GM21576 (cell line): ENCODE measurements at regions not wholly inside any gene's neighbourhood (a gene's known extent, or its start where the extent isn't known, plus 50 kb on each side); places are given as distances from the start of the nearest gene placed in this dataset.
A peak's percentile ranks its signal among the peaks of the same experiment; 100 is the strongest.
"Not testable (repeated sequence)": the region's sequence is repeated elsewhere in the genome, so short reads cannot be mapped to it uniquely, and the experiment has no call there.

Experiments used
- ATAC-seq: cut with Tn5 transposase; IDR thresholded peaks from one replicate; pipeline ENCODE4 v1.9.1; 2021; ENCODE audit warnings: mild to moderate bottlenecking, moderate library complexity; ENCODE audit not compliant: unreplicated experiment

DNA sequence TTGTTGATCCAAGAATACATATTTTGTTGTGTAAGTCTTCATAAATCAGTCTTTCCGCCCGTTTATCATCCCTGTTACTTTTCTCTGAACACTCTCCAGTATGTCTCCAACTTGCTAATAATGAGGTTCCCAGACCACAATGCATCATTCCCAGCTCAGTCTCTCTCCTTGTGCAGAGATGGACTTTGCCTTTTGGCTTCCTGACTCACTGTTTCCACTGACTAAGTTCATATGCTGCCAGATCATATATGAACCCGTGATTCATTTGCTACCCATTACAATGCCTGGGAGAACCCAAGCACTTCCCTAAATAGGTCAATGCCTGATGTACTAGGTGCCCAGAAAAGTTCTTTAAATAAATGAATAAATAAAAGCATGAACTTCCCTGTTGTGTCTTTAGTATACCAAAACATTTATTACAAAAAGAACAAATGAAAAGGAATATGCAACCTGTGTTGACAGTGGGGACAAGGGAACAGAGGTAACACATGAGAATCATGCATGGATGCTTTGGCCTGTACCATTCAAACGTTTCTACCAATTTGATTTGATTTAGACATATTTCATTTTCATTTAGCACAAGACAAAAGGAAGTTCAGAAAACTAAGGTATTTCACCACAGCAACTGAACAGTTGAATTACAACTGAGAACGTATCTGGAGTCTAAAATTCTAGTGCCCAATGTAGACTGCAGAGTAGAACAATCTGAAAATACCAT lies 215.4 kb upstream of the HNRNPA3 start:
- ATAC-seq: no peak

DNA sequence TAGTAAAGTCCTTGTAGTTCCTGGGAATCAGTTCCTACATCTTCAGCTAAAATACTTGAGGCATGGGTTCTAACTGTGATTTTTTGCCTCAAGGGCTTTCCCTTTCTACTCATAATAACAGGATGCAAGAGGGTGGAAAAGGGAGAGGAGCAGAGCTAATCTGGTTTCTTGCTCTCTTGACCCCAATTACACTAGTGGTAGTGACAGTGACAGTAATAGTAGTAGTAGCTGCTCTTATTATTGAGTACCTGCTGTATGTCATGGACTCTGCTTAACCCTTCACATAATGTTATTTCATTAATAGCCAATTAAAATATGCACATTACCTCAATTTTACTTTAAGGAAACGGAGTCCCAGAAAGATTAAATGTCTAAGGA lies 214.8 kb upstream of the HNRNPA3 start:
- ATAC-seq: no peak

DNA sequence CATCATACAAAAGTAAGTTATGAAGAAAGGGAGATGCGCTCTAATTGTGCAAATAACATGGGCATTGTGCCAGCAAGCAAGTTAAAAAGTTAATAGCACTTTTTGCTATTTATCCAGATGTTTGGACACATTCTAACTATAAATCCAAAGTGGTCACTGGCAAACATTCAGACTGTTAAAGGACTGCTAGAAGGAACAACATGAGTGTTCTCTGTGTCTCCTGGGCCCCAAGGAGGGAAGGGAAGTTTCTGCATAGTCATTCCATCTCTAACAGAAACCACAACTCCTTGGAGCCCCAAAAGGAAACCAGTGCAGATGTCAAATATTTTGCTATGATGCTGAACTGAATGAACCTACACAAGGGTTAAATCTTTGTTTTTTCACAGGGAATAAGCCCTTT lies 213.3 kb upstream of the HNRNPA3 start:
- ATAC-seq: peak; percentile 73

DNA sequence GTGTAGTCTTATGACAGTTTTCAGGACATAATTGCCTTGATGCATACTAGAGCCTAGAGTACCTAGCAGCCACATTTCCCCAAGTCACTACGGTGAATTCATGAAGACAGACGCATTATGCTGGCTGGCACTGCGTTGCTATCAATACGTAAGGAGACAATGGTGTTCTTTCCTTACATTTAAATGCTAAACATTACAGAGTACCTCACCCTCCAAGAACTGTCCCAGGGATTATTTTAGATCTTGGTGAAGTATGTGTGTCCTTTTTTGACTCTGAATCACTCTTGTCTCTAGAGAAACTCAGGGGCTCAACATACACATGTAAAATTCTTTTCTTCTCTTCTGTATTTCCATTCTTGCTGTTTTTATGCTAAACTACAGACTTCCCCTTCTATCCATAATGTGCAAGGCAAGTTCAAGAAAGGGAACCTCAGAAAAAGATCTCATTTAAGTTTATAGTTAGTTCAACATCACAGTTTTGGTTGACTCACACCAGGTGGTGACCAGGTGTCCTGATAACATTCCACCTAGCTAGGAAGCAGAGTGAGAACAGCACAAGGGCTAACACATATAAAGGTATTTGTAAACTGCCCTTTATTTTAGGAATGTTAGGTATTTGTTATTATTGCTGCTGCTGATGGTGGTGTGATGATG lies 212.4 kb upstream of the HNRNPA3 start:
- no peak for ATAC-seq

DNA sequence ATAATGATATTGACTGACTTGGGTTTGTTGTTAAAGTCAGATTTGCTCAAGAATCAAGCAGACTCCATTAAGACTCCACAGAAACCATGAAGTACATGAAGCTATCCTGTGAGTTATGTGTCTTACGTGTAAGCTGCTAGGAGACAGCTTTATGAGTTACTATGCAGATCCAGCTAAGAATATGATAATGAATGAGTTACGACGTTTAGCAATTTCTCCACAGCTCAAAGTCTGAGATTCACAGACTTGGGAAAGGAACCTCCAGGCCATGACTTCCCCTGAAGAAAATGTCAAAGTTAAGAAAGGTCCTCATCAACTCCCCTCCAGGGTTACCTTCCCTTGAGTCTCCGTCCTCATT lies 211.9 kb upstream of the HNRNPA3 start:
- ATAC-seq: no peak

DNA sequence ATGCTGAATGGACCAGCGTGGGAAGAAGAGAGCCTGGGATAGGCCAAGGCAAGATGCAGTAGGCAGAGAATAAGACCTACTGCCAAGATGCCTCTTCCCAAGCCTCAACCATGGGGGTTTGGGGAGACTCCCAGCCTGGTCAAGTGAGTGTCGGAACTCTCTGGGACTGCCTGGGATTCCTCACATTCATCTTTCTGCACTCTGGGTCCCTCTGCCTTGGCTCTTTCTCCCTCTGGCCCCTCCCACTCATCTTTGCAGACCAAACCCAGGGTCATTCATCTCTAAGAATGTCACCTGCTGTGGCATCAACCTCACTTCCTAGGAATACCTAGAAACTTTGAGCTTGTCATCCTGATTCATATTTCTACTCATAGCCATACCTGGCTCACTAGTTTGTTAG lies 211.3 kb upstream of the HNRNPA3 start:
- no peak for ATAC-seq

DNA sequence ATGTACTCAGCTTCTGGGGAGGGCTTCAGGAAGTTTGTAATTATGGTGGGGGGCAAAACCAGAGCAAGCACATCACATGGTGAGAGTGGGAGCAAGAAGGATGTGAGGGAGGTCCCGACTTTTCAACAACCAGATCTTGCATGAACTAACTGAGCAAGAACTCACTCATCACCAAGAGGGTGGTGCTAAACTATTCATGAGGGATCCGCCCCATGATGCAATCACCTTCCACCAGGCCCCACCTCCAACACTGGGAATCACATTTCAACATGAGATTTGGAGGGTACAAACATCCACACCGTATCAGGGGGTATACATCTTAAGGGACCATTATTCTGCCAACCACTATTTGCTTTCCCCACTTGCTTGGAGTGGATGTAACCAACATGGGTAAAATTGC lies 209.6 kb upstream of the HNRNPA3 start:
- no peak for ATAC-seq

DNA sequence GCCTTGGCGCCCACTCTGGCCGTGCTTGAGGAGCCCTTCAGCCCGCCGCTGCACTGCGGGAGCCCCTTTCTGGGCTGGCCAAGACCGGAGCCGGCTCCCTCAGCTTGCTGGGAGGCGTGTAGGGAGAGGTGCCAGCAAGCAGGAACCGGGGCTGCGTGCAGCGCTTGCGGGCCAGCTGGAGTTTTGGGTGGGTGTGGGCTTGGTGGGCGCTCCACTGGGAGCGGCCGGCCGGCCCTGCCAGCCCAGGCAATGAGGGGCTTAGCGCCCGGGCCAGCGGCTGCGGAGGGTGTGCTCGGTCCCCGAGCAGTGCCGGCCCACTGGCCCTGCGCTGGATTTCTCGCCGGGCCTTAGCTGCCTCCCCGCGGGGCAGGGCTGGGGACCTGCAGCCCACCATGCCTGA lies 204.9 kb upstream of the HNRNPA3 start:
- not testable (repeated sequence) for ATAC-seq

DNA sequence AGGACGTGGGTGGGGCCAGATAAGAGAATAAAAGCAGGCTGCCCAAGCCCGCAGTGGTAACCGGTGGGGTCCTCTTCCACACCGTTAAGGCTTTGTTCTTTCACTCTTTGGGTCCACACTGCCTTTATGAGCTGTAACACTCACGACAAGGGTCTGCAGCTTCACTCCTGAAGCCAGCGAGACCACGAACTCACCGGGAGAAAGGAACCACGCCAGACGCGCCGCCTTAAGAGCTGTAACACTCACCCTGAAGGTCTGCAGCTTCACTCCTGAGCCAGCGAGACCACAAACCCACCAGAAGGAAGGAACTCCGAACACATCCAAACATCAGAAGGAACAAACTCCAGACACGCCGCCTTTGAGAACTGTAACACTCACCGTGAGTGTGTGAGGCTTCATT lies 203.9 kb upstream of the HNRNPA3 start:
- ATAC-seq: not testable (repeated sequence)

DNA sequence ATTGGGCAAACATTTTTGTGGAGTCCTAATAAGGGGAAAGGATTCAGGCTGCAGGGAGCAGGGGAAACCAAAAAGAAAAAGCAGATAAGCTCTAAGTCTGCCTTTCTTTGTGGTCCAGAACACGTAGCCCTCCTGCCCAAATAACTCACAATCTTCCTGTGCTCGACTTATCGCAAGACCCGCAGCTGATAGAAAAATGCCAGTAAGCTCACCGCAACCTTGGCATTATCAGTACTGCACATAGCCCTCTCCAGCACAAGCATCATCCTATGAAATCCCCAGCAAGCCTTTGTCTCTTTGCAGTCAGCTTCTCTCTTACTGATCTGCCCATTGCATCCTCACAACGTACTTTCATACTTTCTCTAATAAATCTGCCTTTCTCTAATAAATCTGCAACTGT lies 202.4 kb upstream of the HNRNPA3 start:
- ATAC-seq: no peak

DNA sequence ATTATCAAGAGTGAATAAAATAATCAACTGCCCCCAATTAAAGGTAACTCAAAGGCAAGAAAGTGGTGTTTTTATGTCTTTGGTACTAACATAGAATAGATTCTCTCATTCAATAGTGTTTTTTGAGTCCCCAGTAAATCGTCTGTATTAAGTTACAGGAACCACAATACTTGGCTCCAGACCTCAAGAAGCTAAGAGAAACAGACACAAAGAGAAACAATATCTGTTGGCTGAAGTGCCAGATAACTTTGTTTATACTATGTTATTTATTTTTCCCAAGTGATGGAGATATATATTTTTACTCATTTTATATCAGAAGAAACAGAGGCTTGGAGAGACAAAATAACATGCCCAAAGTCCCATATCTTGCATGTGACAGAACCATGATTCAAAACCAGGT lies 201.7 kb upstream of the HNRNPA3 start:
- ATAC-seq: no peak

DNA sequence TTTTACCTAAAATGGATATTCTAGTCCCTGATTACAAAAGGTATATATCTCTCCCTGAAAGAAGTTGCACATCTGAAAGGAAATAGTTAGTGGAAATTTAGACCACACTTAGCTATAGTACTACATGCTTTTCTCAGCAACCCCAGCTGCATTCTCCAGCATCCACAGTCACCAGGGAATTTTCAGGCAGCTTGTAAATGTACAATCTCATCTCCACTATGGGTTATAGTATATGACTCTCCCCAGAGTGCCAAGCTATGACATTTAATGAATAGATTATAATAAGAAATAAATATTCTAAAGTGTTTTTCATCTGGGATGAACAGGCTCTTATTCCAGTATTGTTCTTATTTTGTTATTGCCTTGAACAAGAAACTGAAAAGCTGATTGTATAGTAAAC lies 197.6 kb upstream of the HNRNPA3 start:
- ATAC-seq: no peak

DNA sequence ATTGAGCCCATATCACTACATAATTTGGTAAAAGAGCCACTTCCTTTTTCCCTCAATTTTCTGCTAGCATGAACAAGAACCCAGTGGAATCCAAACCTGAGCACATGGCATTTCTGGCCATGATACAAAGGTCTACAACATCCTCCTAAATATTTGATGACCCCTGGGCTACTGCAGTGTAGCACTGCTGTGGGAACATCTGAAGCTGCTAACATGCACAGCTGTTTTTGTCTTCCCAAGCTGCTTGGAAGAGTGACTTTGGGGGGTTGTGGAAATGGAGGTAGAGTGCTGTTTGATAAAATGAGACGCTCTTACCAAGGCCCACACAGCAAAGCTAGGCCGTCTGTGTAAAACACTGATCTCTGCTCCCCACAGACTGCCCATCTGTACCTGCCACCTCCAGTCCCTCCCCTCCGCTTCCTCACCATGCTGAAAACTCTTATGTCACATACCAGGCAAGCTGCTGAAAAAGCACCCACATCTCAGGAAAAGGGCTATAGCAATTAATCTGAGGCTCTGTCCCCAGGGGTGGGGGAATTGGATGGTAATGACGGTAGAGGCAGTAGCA lies 197.2 kb upstream of the HNRNPA3 start:
- no peak for ATAC-seq

DNA sequence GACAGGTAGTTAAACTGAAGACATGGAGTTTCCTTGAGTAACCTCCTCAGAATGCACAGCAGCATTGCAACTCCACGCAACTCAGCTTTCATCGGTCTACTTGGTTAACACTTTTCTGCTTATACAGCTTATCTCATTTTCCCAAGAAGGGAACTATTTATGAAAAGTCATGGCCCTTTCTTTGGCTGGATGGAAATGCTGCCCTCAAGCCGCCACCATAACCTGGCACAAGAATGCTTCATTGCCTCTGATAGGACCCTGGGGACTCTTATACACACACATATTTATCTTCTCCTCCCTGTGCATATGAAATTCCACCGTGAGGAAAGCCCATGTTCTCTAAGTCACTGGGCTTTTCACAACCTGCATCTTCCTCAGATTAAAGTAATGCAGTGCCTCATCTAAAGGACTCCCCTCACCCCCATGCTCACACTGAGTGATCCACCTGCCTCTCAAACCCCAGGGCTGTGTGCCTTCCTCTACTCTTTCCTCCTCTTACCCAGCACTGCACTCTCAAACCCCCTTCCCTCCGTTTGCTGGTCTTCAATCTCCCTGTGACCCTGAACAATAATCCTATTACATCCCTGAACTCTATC lies 192.0 kb upstream of the HNRNPA3 start:
- ATAC-seq: no peak

DNA sequence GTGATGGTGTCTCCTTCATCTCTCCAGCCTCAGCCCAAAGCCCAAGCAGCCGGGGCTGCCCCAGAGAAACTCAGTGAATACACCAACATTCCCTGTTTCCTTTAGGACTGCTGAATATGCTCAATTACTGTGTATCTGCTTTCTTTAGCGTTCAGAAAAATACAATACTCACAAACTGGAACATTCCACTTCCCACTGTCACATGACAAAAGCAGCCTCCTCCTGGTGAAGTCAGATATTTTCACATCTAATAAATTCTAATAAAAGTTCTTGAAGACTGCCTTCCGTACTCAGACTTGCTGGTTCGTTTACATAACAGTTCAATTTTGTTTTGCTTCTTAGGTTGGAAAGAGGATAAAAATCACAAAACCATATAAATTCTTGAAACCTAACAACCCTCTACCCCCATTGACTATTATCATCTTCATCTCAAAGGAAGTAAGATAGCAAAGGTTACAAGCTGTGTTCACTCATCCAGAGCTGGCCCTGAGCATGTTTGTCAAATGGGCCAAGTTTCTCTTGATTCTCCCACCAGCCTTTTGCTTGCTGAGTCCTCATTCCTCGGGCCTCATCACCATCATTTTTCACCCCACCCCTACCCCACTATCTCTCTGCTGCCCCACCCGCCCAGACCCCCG lies 190.8 kb upstream of the HNRNPA3 start:
- ATAC-seq: no peak

DNA sequence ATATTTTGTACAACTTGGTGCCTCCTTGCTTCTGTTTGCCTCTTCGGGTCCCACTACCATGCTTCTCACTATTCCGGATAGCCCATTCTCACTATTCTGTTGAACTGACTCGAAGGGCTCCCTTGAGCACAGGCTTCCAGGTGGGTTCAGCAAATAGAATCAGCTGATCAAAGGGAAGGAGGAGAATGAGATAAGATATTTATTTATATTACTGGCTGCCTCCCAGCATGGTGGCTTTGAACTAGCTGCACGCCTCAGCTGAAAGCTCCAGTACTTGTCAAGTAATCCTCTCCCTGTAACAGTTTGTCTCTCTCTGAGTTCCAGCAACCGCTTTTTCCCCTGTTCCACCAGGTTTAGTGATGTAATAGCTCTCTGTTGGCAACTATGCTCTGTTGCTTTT lies 187.8 kb upstream of the HNRNPA3 start:
- no peak for ATAC-seq

DNA sequence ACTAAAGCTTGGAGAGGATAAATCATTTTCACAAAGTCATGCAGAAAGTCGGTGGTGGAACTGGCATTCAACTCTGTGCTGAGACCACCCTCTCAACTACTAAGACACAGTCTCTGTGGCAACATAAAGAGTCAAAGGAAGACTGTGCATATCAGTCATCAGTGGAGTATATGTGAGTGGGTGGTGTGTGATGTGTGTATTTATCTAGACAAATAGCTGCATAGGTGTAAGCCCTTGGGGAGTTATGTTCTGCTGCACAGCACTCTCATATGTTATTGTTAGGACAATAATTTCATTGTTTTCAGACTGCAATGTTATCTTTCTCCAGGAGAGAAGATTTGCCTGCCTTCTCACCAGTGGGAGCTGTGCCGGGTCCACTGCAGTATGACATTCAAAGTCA lies 186.3 kb upstream of the HNRNPA3 start:
- no peak for ATAC-seq

DNA sequence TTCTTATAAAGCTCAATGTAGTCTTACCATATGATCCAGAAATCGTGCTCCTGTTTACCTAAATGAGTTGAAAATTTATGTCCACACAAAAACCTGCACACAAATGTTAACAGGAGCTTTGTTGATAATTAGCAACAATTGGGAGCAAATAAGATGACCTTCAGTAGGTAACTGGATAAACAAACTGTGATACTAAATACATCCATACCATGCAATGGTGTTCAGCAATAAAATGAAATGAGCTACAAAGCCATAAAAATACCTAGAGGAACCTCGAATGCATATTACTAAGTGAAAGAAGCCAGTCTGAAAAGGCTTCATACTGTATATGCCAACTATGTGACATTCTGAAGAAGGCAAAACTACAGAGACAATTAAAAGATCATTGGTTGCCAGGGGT lies 185.6 kb upstream of the HNRNPA3 start:
- no peak for ATAC-seq

DNA sequence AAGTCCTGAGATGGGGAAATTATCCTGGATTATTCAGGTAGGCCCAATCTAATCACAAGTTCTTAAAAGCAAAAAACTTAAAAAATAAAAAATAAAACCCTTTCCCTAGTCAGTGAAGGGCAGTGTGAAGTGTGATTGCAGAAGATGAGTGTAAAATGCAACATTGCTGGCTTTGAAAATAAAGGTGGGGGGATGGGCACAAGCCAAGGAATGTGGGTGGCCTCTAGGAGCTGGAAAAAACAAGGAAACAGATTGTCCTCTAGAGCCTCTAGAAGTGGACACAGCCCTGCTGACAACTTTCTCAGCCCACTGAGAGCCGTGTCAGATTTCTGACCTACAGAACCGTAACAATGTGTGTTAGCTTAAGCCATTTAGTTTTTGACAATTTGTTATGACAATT lies 184.3 kb upstream of the HNRNPA3 start:
- ATAC-seq: no peak

DNA sequence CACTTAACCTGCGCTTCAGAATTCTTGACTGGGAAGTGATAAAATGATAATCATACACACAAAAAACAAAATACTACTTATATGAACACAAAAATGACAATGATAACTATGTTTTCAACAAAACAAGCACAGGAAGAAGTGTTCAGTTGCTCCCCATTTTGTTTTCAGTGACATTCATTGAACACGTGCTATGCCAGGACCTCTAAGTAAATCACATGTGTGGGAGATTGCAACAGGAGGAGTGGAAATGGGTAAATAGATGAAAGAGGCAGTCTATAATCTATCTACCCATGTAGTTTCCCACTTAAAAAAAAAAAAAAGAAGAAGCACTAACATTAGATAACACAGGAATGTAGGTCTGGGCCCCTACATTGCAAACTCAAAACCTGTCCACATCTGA lies 183.5 kb upstream of the HNRNPA3 start:
- ATAC-seq: no peak

DNA sequence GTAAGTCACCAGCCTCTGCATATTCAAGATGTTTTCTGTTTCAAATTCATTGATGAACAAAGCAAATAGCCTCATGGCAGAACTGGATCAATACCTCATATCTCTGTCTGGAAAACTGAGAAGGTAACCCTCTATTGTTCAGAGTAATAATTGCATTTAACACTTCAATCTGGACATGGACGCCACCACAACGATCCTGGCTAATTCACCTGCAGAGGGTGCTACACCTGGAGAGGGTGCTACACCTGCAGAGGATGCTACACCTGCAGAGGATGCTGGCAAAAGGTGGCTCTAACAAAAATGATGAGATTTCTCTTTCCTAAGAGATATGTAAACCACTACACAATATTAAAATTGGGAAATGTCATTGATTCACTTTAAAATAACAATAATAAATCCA lies 183.1 kb upstream of the HNRNPA3 start:
- no peak for ATAC-seq

DNA sequence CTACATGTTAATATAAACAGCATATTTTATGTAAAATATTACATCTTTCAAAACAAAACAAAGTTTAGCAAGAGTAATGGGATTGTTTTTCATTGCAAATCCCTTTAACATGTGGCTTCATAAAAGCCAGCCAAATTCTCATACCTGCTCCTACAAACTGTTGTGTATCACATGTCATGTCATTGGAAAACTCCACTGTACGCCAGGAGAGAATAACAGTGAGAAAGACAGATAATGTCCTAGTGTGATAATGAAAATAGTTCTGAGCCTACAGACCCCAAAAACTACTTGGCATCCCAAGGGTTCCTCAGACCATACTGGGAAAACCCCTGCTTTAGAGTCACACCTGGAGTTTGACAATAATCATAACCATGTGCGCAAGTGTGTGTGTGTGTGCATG lies 182.7 kb upstream of the HNRNPA3 start:
- ATAC-seq: no peak
